Thyroid gland (tissue), 4 donors: ENCODE measurements at regions not wholly inside any gene's neighbourhood (a gene's known extent, or its start where the extent isn't known, plus 50 kb on each side); places are given as distances from the start of the nearest gene placed in this dataset.

Experiments
- DNase-seq, 2 donors: peaks; one replicate each; pipeline ENCODE4 v3.0.0-alpha.2; 2019
- H3K27ac ChIP-seq, 3 donors: fragments of 200-600 bp; sonication (generic); 1 replicate in 2 of 3; 2 replicates in 1 of 3; pipeline ENCODE4 v1.5.1; 2016 to 2019; ENCODE audit warnings: mild to moderate bottlenecking in 1 of 3, moderate library complexity in 1 of 3
- H3K27me3 ChIP-seq: fragments of 200-600 bp; sonication (generic); one replicate; pipeline ENCODE4 v1.5.1; 2019
- H3K36me3 ChIP-seq, 2 donors: fragments of 200-600 bp; sonication (generic); one replicate each; pipeline ENCODE4 v1.5.1; 2016 to 2019
- H3K4me1 ChIP-seq, 2 donors: fragments of 200-600 bp; sonication (generic); one replicate each; pipeline ENCODE4 v1.5.1; 2017 to 2019
- H3K4me3 ChIP-seq, 3 donors: fragments of 200-600 bp; sonication (generic); replicated peaks in 1 of 3; 1 replicate in 2 of 3; 2 replicates in 1 of 3; pipeline ENCODE4 v1.5.1; 2016; ENCODE audit warnings: mild to moderate bottlenecking in 1 of 3
- H3K9me3 ChIP-seq: fragments of 200-600 bp; sonication (generic); one replicate; pipeline ENCODE4 v1.5.1; 2017
- POLR2A ChIP-seq, 2 donors: fragments of 450-650 bp; IDR thresholded peaks; one replicate each; pipeline ENCODE4 v1.6.1; 2017; ENCODE audit warnings: antibody characterized with exemption in 2 of 2, mild to moderate bottlenecking in 2 of 2, moderate library complexity in 1 of 2
- WGBS, 2 donors: methylation state at CpG; one replicate each; pipeline ENCODE4 v1.1.5; 2017; 5-methylcytosine and 5-hydroxymethylcytosine counted together
- intact Hi-C: fragments of 100-400 bp; cut with DNase I; formaldehyde crosslinking; loops from one replicate; pipeline ENCODE4 v1.15.1; 2023
- TF ChIP-seq, protein P1 (sequence below), 6 experiments: fragments of 200-600 bp in 3 of 6; fragments of 450-650 bp in 3 of 6; sonication (generic) in 3 of 6; IDR thresholded peaks; one replicate each; pipeline ENCODE4 v1.5.1; 2016 to 2019; ENCODE audit warnings: antibody characterized with exemption in 6 of 6, mild to moderate bottlenecking in 2 of 6, inconsistent platforms in 1 of 6, moderate library complexity in 1 of 6

DNA sequence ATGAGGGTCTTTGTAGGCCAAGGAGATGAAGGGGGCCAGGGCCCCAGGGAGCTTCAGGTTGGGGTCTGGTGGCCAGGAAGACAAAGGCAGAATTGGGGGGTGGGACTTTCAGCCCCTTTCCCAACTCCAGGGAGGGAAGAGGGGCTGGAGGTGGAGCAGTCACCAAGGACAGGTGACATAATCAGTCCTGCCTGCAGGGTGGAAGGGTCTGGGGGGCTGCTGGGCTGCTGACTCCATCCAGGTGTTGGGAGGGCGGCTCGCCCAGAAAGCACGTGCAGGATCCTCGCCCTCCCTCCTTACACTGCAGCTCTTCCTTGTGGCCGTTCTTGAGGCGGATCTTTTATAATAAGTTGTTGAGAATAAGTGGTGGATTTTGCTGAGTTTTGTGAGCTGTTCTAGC is 1491.1 kb downstream of the TBC1D22A start:
- no peak for DNase-seq
- H3K4me3 ChIP-seq = no peak overlapping the region
- no peak overlapping the region for H3K27ac ChIP-seq
- peaks cover 9 to 10% of the 10 kb centered on the region in 2 donors for H3K4me1 ChIP-seq
- H3K36me3 ChIP-seq = no peaks in the 10 kb centered on the region
- intact Hi-C loops = no loop called here
- TF ChIP-seq, protein P1, sequence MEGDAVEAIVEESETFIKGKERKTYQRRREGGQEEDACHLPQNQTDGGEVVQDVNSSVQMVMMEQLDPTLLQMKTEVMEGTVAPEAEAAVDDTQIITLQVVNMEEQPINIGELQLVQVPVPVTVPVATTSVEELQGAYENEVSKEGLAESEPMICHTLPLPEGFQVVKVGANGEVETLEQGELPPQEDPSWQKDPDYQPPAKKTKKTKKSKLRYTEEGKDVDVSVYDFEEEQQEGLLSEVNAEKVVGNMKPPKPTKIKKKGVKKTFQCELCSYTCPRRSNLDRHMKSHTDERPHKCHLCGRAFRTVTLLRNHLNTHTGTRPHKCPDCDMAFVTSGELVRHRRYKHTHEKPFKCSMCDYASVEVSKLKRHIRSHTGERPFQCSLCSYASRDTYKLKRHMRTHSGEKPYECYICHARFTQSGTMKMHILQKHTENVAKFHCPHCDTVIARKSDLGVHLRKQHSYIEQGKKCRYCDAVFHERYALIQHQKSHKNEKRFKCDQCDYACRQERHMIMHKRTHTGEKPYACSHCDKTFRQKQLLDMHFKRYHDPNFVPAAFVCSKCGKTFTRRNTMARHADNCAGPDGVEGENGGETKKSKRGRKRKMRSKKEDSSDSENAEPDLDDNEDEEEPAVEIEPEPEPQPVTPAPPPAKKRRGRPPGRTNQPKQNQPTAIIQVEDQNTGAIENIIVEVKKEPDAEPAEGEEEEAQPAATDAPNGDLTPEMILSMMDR (IDR thresholded peaks at IDR 0.05) = no peak
- TF ChIP-seq POLR2A (IDR thresholded peaks at IDR 0.05) = no peak
- H3K9me3 ChIP-seq = no peaks in the 10 kb centered on the region
- WGBS, 2 donors = 35 to 56% methylated on average over 5 to 6 of the region's 6 CpGs
- no peaks in the 10 kb centered on the region for H3K27me3 ChIP-seq

DNA sequence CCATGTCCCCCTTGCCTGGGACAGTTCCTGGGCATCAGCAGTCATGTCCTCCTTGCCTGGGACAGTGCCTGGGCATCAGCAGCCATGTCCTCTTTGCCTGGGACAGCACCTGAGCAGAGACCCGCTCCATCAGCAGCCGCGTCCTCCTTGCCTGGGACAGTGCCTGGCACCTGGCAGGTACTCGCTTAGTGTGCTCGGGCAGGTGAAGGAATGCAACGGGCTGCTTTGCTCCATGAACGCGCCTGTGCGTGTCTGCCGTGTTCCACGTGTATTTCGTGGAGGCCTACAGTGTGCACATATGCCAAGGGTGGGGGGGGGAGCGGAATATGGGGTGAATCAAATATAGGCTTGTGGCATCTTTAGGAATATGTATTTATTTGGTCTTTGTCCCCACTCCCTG is 1490.7 kb downstream of the TBC1D22A start:
- peaks cover 9 to 10% of the 10 kb centered on the region in 2 donors for H3K4me1 ChIP-seq
- no peaks in the 10 kb centered on the region for H3K36me3 ChIP-seq
- no peak overlapping the region for H3K4me3 ChIP-seq
- H3K9me3 ChIP-seq = no peaks in the 10 kb centered on the region
- intact Hi-C loops = no loop called here
- no peaks in the 10 kb centered on the region for H3K27me3 ChIP-seq
- TF ChIP-seq, protein P1 (IDR thresholded peaks at IDR 0.05) = no peak
- TF ChIP-seq POLR2A (IDR thresholded peaks at IDR 0.05) = no peak
- 89 to 92% methylated on average over 8 to 13 of the region's 13 CpGs for WGBS, 2 donors
- no peak overlapping the region for H3K27ac ChIP-seq
- DNase-seq = no peak

DNA sequence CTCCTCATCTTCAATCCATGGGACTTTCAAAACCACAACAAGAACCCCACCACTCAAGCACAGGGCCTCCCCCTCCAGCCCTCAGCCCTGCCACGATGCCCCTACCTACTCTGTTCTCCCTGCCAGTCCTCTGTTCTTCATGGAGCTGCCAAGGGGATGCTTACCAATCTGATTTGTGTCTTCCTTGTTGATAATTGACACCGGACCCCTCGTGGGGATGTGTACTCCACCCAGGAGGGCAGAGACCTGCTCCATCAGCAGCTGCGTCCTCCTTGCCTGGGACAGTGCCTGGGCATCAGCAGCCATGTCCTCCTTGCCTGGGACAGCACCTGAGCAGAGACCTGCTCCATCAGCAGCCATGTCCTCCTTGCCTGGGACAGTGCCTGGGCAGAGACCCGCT is 1489.2 kb downstream of the TBC1D22A start:
- Histone ChIP-seq H3K4me1 (peaks cover 9 to 10% of the 10 kb centered on the region in 2 donors), H3K9me3 (no peaks in the 10 kb centered on the region), H3K27me3 (no peaks in the 10 kb centered on the region), H3K4me3 (no peak overlapping the region), H3K36me3 (no peaks in the 10 kb centered on the region), H3K27ac (no peak overlapping the region)
- no peak for TF ChIP-seq POLR2A (IDR thresholded peaks at IDR 0.05)
- TF ChIP-seq, protein P1 (IDR thresholded peaks at IDR 0.05) = no peak
- DNase-seq = no peak
- 82 to 86% methylated on average over 4 of the region's 5 CpGs for WGBS, 2 donors
- intact Hi-C loops = no loop called here

DNA sequence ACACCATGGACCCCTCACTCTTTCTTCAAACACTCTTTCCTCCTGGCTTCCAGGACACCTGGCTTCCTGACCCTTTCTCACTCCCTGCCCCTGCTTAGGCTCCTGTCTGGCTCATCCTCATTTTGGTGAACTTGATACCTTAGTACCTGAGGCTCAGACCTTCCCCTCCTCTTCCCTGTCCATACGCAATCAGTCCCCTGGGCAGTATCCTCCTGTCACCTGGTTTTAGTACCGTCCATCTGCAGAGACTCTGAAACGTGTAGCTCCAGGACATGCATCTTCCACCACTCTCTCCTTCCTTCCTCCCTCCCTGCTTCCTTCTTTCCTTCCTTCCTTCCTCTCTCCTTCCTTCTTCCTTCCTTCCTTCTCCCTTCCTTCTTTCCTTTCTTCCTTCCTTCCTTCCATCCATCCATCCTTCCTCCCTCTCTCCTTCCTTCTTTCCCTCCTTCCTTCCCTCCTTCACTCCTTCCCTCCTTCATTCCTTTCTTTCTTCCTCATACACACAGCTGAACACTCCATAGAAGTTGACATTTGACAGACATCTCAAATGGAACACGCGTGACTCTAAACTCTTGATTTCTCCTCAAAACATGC is 1488.6 kb downstream of the TBC1D22A start:
- no peak overlapping the region for H3K4me3 ChIP-seq
- WGBS, 2 donors = 72 to 74% methylated on average over 5 of the region's 5 CpGs
- no peak for TF ChIP-seq POLR2A (IDR thresholded peaks at IDR 0.05)
- TF ChIP-seq, protein P1 (IDR thresholded peaks at IDR 0.05) = no peak
- peaks cover 9 to 10% of the 10 kb centered on the region in 2 donors for H3K4me1 ChIP-seq
- no peaks in the 10 kb centered on the region for H3K27me3 ChIP-seq
- H3K9me3 ChIP-seq = no peaks in the 10 kb centered on the region
- no peak for DNase-seq
- no peak overlapping the region for H3K27ac ChIP-seq
- intact Hi-C loops = no loop called here
- no peaks in the 10 kb centered on the region for H3K36me3 ChIP-seq

DNA sequence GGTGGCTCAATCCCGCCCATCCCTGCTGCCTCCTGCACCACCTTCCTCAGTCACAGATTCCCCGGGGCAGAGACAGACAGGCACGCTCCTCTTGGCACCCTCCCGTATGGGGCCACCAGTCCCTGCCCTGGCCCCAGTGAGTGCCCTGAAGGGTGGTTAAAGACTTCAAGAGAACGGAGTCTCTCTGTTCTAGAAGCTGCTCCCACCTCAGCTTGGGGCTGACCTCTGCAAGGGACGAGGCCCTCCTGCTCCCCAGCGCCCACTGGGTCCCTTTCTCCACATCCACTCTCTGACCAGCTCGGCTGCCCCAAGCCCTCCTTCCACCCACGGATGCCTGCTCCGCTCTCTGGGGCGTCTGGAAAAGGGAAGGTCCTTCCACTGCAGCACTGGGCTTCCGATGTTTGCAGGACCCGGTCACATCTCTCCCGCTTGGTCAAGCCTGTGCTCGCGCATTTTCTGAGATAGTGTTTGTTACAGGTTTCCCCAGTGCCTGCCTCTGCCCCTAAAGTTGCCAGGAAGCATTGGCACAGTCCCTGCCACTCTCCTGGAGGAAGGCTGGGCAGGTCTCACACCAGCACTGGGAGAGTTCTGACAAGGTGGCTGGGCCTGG is 1487.9 kb downstream of the TBC1D22A start:
- no peaks in the 10 kb centered on the region for H3K27me3 ChIP-seq
- WGBS, 2 donors = 73 to 75% methylated on average over 15 to 16 of the region's 16 CpGs
- intact Hi-C loops = no loop called here

More for the DNA sequence above, 1487.9 kb downstream of the TBC1D22A start:
- no peaks in the 10 kb centered on the region for H3K9me3 ChIP-seq
- H3K4me1 ChIP-seq = peaks cover 9 to 10% of the 10 kb centered on the region in 2 donors
- DNase-seq = no peak
- TF ChIP-seq, protein P1 (IDR thresholded peaks at IDR 0.05) = no peak
- TF ChIP-seq POLR2A (IDR thresholded peaks at IDR 0.05) = no peak
- no peak overlapping the region for H3K27ac ChIP-seq
- no peak overlapping the region for H3K4me3 ChIP-seq
- no peaks in the 10 kb centered on the region for H3K36me3 ChIP-seq
